ENCODE measurements at regions not wholly inside any gene's neighbourhood (a gene's known extent, or its start where the extent isn't known, plus 50 kb on each side); places are given as distances from the start of the nearest gene placed in this dataset.

DNA sequence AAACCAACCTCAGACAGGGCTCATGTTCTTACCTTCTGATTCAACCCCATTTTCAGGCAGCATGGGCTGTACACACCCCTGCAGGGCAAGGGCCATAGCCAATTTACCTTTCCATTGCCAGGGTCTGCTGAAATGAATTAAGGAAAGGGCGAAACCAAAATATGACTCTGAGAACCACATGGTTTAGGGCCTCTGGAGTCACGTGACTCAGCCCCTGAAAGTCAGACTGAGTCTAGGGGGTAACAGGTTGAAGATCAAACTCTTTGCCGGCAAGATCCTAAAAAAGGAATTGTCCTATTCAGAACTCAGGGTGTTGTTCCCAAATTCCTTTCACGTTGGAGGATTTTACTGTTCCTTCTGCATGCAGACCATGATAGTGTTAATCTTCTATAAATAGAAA is 118.9 kb downstream of the RAB11FIP2 start:
- DNase-seq (ENCODE audit: low read depth, low spot score) = no peak
- POLR2A ChIA-PET = no interaction called here
- H3K79me2 ChIP-seq (ENCODE audit: control insufficient read depth, insufficient read depth, low read length) = no peaks in the 10 kb centered on the region
- no peak overlapping the region for H2AFZ ChIP-seq (ENCODE audit: low read depth, low read length)
- H3K27me3 ChIP-seq (ENCODE audit: control insufficient read depth in 2 of 2, insufficient read depth in 2 of 2, low read length in 2 of 2) = no peaks in the 10 kb centered on the region
- no peaks in the 10 kb centered on the region for H3K4me1 ChIP-seq (ENCODE audit: control insufficient read depth, extremely low read depth, insufficient read depth, low read length)
- no peak overlapping the region for H3K27ac ChIP-seq (ENCODE audit: insufficient read depth, low read depth, low read length)
- no peak for TF ChIP-seq GATA2 (IDR thresholded peaks at IDR 0.05; ENCODE audit: insufficient read depth, insufficient read length, low read depth, low read length)
- TF ChIP-seq, protein P1, sequence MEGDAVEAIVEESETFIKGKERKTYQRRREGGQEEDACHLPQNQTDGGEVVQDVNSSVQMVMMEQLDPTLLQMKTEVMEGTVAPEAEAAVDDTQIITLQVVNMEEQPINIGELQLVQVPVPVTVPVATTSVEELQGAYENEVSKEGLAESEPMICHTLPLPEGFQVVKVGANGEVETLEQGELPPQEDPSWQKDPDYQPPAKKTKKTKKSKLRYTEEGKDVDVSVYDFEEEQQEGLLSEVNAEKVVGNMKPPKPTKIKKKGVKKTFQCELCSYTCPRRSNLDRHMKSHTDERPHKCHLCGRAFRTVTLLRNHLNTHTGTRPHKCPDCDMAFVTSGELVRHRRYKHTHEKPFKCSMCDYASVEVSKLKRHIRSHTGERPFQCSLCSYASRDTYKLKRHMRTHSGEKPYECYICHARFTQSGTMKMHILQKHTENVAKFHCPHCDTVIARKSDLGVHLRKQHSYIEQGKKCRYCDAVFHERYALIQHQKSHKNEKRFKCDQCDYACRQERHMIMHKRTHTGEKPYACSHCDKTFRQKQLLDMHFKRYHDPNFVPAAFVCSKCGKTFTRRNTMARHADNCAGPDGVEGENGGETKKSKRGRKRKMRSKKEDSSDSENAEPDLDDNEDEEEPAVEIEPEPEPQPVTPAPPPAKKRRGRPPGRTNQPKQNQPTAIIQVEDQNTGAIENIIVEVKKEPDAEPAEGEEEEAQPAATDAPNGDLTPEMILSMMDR (IDR thresholded peaks at IDR 0.05; ENCODE audit: extremely low read depth in 1 of 2, insufficient read depth in 1 of 2, low read depth in 1 of 2, low read length in 2 of 2) = no peak
- TF ChIP-seq MYC (IDR thresholded peaks at IDR 0.05; ENCODE audit: low read depth, low read length) = no peak
- no peak for TF ChIP-seq EZH2 (IDR thresholded peaks at IDR 0.05; ENCODE audit: borderline replicate concordance, low read depth, low read length, severe bottlenecking)
- no peak for TF ChIP-seq JUN (IDR thresholded peaks at IDR 0.05; ENCODE audit: borderline replicate concordance, insufficient read depth, insufficient read length, low read depth)
- no peak for TF ChIP-seq FOS (IDR thresholded peaks at IDR 0.05; ENCODE audit: borderline replicate concordance, insufficient read depth, low read length)
- intact Hi-C loops (cut with micrococcal nuclease) = no loop called here
- no peak overlapping the region for H3K9ac ChIP-seq (replicated peaks; ENCODE audit: extremely low read depth, insufficient read depth, low read length)
- dilution Hi-C loops (cut with MboI; ENCODE audit: extremely low pct_ligation_motif_present, low sequenced_read_pairs) = no loop called here
- no peak overlapping the region for H3K4me3 ChIP-seq (replicated peaks in 1 of 3; ENCODE audit: insufficient read depth in 1 of 3, low read depth in 1 of 3, low read length in 3 of 3)
- no peaks in the 10 kb centered on the region for H3K9me3 ChIP-seq (replicated peaks; ENCODE audit: control insufficient read depth, insufficient read depth, low read length)
- no peaks in the 10 kb centered on the region for H4K20me1 ChIP-seq (replicated peaks; ENCODE audit: control insufficient read depth, extremely low read depth, insufficient read depth, low read length)
- CTCF ChIA-PET = no interaction called here
- no peaks in the 10 kb centered on the region for H3K36me3 ChIP-seq (ENCODE audit: control insufficient read depth in 2 of 2, extremely low read depth in 1 of 2, insufficient read depth in 2 of 2, low read length in 2 of 2)
- no TSS peak for BruUV-seq (replicated peaks)
- no peak for FAIRE-seq
- H3K9me1 ChIP-seq (replicated peaks; ENCODE audit: control insufficient read depth, extremely low read depth, insufficient read depth, low read length) = no peaks in the 10 kb centered on the region
- H3K4me2 ChIP-seq (ENCODE audit: insufficient read depth, low read length) = no peak overlapping the region

DNA sequence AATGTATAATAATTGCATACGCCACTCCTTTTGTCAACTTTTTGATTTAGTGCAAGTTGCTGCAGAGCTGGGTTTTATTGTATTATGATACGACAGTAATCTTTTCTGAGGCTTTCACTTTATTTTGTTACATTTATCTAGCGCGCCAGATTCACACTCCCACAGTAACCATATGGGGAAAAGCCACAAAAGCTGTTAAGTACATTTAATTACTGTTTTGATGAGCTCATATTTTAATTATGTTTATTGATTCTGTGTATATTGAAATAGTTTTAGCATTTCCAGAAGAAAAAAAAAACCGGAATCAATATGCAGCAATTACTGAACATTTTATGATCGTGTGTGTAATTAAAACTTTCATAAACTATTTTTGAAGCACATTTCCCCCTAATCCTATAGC is 118.5 kb downstream of the RAB11FIP2 start:
- CTCF ChIA-PET = no interaction called here
- intact Hi-C loops (cut with micrococcal nuclease) = no loop called here

More for the DNA sequence above, 118.5 kb downstream of the RAB11FIP2 start:
- Histone ChIP-seq H3K9ac (replicated peaks; ENCODE audit: extremely low read depth, insufficient read depth, low read length) (no peak overlapping the region), H4K20me1 (replicated peaks; ENCODE audit: control insufficient read depth, extremely low read depth, insufficient read depth, low read length) (no peaks in the 10 kb centered on the region), H3K9me1 (replicated peaks; ENCODE audit: control insufficient read depth, extremely low read depth, insufficient read depth, low read length) (no peaks in the 10 kb centered on the region), H3K79me2 (ENCODE audit: control insufficient read depth, insufficient read depth, low read length) (no peaks in the 10 kb centered on the region), H3K27me3 (ENCODE audit: control insufficient read depth in 2 of 2, insufficient read depth in 2 of 2, low read length in 2 of 2) (no peaks in the 10 kb centered on the region), H3K4me3 (replicated peaks in 1 of 3; ENCODE audit: insufficient read depth in 1 of 3, low read depth in 1 of 3, low read length in 3 of 3) (no peak overlapping the region), H3K36me3 (ENCODE audit: control insufficient read depth in 2 of 2, extremely low read depth in 1 of 2, insufficient read depth in 2 of 2, low read length in 2 of 2) (no peaks in the 10 kb centered on the region), H3K9me3 (replicated peaks; ENCODE audit: control insufficient read depth, insufficient read depth, low read length) (no peaks in the 10 kb centered on the region), H3K4me1 (ENCODE audit: control insufficient read depth, extremely low read depth, insufficient read depth, low read length) (no peaks in the 10 kb centered on the region), H3K4me2 (ENCODE audit: insufficient read depth, low read length) (no peak overlapping the region), H2AFZ (ENCODE audit: low read depth, low read length) (no peak overlapping the region), H3K27ac (ENCODE audit: insufficient read depth, low read depth, low read length) (no peak overlapping the region)
- dilution Hi-C loops (cut with MboI; ENCODE audit: extremely low pct_ligation_motif_present, low sequenced_read_pairs) = no loop called here
- no peak for DNase-seq (ENCODE audit: low read depth, low spot score)
- POLR2A ChIA-PET = no interaction called here
- TF ChIP-seq GATA2 (IDR thresholded peaks at IDR 0.05; ENCODE audit: insufficient read depth, insufficient read length, low read depth, low read length) = no peak
- TF ChIP-seq, protein P1 (IDR thresholded peaks at IDR 0.05; ENCODE audit: extremely low read depth in 1 of 2, insufficient read depth in 1 of 2, low read depth in 1 of 2, low read length in 2 of 2) = no peak
- no peak for TF ChIP-seq EZH2 (IDR thresholded peaks at IDR 0.05; ENCODE audit: borderline replicate concordance, low read depth, low read length, severe bottlenecking)
- TF ChIP-seq, protein P2, sequence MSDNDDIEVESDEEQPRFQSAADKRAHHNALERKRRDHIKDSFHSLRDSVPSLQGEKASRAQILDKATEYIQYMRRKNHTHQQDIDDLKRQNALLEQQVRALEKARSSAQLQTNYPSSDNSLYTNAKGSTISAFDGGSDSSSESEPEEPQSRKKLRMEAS (IDR thresholded peaks at IDR 0.05; ENCODE audit: insufficient read depth, insufficient read length) = no peak
- TF ChIP-seq MYC (IDR thresholded peaks at IDR 0.05; ENCODE audit: low read depth, low read length) = no peak
- no peak for TF ChIP-seq FOS (IDR thresholded peaks at IDR 0.05; ENCODE audit: borderline replicate concordance, insufficient read depth, low read length)
- TF ChIP-seq POLR2AphosphoS5 (IDR thresholded peaks at IDR 0.05; ENCODE audit: insufficient read depth, low read depth, low read length) = no peak
- TF ChIP-seq POLR2A (IDR thresholded peaks at IDR 0.05; ENCODE audit: low read depth, low read length) = no peak
- TF ChIP-seq JUN (IDR thresholded peaks at IDR 0.05; ENCODE audit: borderline replicate concordance, insufficient read depth, insufficient read length, low read depth) = no peak
- no TSS peak for BruUV-seq (replicated peaks)
- FAIRE-seq = no peak

All from endothelial cell of umbilical vein (primary cell).